RWPE1 (cell line): ENCODE measurements at regions not wholly inside any gene's neighbourhood (a gene's known extent, or its start where the extent isn't known, plus 50 kb on each side); places are given as distances from the start of the nearest gene placed in this dataset.

ENCODE experiments used
- CTCF ChIA-PET: fragments of 350-600 bp; sonication (Branson Sonifier 250); formaldehyde crosslinking; extraction: SDS; loops from one replicate; lab custom pipeline; 2021; lab: Yijun Ruan, JAX
- POLR2A ChIA-PET: fragments of 400-600 bp; formaldehyde crosslinking; extraction: SDS; loops from one replicate; lab custom pipeline; 2020; ENCODE audit warnings: antibody characterized with exemption; ENCODE audit not compliant: low non-redundant PET; lab: Yijun Ruan, JAX
- DNase-seq: peaks from one replicate; pipeline ENCODE4 v3.0.0; 2012; ENCODE audit warnings: low spot score
- H3K27ac ChIP-seq: fragments of 450-650 bp; 2 replicates; pipeline ENCODE4 v1.5.1; 2017
- TF ChIP-seq, protein P1 (sequence below): fragments of 450-650 bp; conservative IDR thresholded peaks from 2 replicates; pipeline ENCODE4 v1.5.1; 2017; ENCODE audit warnings: low read depth, mild to moderate bottlenecking

DNA sequence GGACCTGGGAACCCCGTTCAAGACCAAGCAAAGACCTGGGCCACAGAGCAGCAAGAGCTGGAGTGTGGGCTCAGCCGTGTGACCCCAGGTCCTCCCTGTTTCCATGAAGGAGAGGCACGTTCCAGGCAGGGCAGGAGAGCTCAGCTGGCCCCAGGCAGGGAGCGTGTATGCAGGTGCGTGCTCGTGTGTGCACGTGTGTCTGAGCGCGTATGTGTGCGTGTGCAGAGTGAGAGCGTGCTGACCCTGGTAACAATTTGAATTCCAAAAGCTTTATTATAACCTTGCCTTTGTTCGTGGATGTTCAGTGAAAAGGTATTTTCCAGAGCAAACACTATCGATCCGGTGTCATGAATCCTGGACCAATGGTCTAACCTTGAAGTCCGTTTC, 54.6 kb downstream of the FOXL3 start:
- no peak for DNase-seq
- ChIA-PET POLR2A (no interaction called here), CTCF (interaction anchor here (0.9 kb wide), 1 partner anchor 12 kb away, joined by 3 read pairs; no protein-coding TSS in a partner anchor)
- no peak overlapping the region for H3K27ac ChIP-seq
- TF ChIP-seq, protein P1, sequence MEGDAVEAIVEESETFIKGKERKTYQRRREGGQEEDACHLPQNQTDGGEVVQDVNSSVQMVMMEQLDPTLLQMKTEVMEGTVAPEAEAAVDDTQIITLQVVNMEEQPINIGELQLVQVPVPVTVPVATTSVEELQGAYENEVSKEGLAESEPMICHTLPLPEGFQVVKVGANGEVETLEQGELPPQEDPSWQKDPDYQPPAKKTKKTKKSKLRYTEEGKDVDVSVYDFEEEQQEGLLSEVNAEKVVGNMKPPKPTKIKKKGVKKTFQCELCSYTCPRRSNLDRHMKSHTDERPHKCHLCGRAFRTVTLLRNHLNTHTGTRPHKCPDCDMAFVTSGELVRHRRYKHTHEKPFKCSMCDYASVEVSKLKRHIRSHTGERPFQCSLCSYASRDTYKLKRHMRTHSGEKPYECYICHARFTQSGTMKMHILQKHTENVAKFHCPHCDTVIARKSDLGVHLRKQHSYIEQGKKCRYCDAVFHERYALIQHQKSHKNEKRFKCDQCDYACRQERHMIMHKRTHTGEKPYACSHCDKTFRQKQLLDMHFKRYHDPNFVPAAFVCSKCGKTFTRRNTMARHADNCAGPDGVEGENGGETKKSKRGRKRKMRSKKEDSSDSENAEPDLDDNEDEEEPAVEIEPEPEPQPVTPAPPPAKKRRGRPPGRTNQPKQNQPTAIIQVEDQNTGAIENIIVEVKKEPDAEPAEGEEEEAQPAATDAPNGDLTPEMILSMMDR, result no peak

DNA sequence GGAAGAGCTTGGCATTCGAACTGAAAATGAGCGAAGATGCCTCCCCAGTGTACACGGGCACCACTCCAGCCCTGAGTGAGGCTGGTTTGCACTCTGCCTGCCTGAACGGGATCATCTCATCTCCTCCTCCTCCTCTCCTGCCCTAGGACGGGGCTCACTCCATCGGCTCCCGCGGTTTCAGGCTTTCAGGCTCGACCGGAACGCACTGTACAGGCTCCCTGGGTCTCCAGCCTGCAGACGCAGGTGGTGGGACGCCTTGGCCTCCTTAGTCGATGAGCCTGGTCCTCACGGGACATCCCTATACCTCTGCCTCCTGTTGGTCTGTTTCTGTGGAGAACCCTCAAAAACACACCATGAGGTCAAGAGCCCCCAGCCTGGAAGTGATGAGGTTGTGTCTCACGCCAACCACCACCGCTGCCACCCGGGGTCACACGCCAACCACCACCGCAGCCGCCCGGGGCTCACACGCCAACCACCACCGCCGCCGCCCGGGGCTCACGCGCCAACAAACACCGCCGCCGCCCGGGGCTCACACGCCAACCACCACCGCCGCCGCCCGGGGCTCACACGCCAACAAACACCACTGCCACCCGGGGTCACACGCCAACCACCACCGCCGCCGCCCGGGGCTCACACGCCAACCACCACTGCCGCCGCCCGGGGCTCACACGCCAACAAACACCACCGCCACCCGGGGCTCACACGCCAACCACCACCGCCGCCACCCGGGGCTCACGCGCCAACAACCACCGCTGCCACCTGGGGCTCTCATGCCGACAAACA, 56.3 kb downstream of the FOXL3 start:
- no peak overlapping the region for H3K27ac ChIP-seq
- DNase-seq, result no peak
- CTCF ChIA-PET, result no interaction called here
- TF ChIP-seq, protein P1, result no peak
- POLR2A ChIA-PET, result no interaction called here

DNA sequence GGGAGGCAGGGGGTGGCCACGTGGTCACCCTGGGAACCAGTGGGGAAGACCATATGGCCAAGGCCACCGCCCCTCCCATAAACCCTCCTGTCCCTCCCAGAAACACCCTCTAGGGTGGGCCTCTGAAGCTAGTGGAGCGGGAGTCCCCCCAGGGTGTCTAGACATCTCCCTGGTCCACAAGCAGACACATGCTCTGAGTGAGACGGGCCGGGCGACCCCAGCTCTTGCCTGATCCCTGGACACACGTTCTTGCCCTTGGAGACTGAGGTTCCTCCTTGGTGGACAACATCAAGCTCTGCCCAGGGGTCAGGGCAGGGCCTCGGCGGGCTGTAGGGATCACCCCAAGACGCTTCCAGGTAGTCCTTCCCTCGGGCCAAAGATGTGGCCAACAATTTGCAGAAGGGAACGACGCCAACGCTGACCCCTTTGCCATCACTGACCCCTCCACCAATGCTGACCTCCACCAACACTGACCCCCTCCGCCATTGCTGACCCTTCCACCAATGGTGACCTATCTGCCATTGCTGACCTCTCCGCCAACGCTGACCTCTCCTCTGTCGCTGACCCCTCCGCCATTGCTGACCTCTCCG, 57.1 kb downstream of the FOXL3 start:
- POLR2A ChIA-PET, result no interaction called here
- CTCF ChIA-PET, result no interaction called here
- no peak overlapping the region for H3K27ac ChIP-seq

DNA sequence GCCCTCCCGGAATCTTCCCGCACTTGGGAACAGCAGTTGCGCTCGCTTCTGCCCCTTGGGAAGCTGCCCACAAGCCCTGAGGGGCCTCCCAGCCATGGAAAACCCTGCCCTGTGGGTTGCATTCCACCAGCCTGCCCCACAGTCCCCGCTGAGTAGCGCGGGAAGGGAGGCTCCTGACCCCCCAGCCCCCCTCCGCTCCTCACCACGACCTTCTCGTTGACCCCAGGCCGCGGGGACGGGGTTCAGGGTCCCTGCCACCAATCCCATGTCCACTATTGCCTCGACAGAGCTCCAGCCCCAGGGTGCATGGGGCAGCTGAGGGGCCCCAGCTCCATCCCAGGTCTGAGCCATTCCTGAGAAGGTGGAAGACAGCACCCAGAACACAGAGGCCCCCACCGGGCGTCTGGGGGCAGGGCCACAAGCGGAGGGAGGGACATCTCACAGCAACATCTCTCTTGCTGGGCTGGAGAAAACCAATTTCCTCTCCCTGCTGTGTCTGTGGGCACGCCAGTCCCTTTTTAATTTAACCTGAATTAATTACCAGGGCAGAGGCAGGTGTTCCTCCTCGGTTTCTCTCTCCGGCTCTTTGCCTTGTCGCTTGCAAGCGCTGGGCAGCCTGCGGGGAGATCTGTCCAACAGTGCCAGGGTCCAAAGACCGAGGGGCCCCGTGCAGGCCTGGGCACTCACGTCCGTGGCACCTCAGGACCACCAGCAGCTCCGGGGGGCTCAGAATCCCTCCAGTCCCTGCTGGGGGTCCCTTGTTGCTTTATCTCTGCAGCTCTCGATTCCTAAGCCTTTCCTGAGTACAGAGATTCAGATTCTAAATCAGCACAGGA, 57.9 kb downstream of the FOXL3 start:
- ChIA-PET POLR2A (no interaction called here), CTCF (no interaction called here)
- DNase-seq, result no peak
- H3K27ac ChIP-seq, result peak overlapping the region; percentile 35; the same call in 1 of the 2 replicates
- TF ChIP-seq, protein P1, result no peak

More for the DNA sequence above, 57.1 kb downstream of the FOXL3 start:
- TF ChIP-seq, protein P1, result no peak
- no peak for DNase-seq

DNA sequence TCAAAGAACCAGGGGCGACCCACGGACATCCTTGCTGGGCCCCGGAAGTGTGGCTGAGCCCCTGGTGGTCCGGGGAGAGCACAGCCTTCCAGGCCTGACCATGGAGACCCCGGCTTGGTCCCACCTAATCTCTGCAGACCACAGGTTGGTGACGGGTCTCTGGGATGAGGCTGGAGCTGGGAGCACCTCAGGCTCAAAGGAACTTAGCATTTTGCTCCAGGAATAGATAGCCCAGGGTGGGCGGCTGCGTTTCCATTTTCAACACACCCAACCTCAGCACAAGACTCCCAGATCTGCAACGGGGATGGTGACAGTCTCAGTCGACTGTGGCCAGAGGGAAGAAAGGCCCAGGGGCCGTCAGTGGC, 58.5 kb downstream of the FOXL3 start:
- no peak for DNase-seq
- ChIA-PET POLR2A (no interaction called here), CTCF (no interaction called here)
- TF ChIP-seq, protein P1, result no peak
- peak overlapping the region; percentile 35 for H3K27ac ChIP-seq
